Neural cell (in vitro differentiated cells): ENCODE measurements at regions not wholly inside any gene's neighbourhood (a gene's known extent, or its start where the extent isn't known, plus 50 kb on each side); places are given as distances from the start of the nearest gene placed in this dataset.
A peak's percentile ranks its signal among the peaks of the same experiment; 100 is the strongest.

Experiments
- H2AFZ ChIP-seq: fragments of 200-600, 300-800 bp; sonication (generic), shearing (Covaris generic); 2 replicates; pipeline ENCODE4 v1.6.0; 2014; ENCODE audit warnings: low read depth, mild to moderate bottlenecking, antibody characterized with exemption, low read length, moderate library complexity
- H3F3A ChIP-seq: fragments of 200-600 bp; shearing (Covaris generic); 2 replicates; pipeline ENCODE4 v1.6.1; 2016; ENCODE audit warnings: mild to moderate bottlenecking, moderate library complexity, mixed read lengths, antibody characterized with exemption, low read length; ENCODE audit not compliant: insufficient read depth, poor library complexity, severe bottlenecking
- H3K27ac ChIP-seq: fragments of 200-600, 300-800 bp; sonication (generic), shearing (Covaris generic); 2 replicates; pipeline ENCODE4 v1.5.1; 2014; ENCODE audit warnings: mild to moderate bottlenecking, low read length, moderate library complexity
- H3K27me3 ChIP-seq: fragments of 300-800, 200-600 bp; sonication (generic), shearing (Covaris generic); 2 replicates; pipeline ENCODE4 v1.6.0; 2014; ENCODE audit warnings: mild to moderate bottlenecking, low read depth, low read length, moderate library complexity; ENCODE audit not compliant: insufficient read depth
- H3K36me3 ChIP-seq: fragments of 300-800, 200-600 bp; sonication (generic), shearing (Covaris generic); 2 replicates; pipeline ENCODE4 v1.5.1; 2014; ENCODE audit warnings: mild to moderate bottlenecking, antibody characterized with exemption, low read length, moderate library complexity; ENCODE audit not compliant: insufficient read depth
- H3K4me2 ChIP-seq: fragments of 300-800, 200-600 bp; sonication (generic), shearing (Covaris generic); 2 replicates; pipeline ENCODE4 v1.6.0; 2014; ENCODE audit warnings: mild to moderate bottlenecking, low read length
- H3K4me3 ChIP-seq: fragments of 300-800, 200-600 bp; sonication (generic), shearing (Covaris generic); 2 replicates; pipeline ENCODE4 v1.5.1; 2014; ENCODE audit warnings: mild to moderate bottlenecking, low read length, moderate library complexity
- H3K79me2 ChIP-seq: fragments of 200-600 bp; shearing (Covaris generic); replicated peaks from 2 replicates; pipeline ENCODE4 v1.6.0; 2014; ENCODE audit warnings: mild to moderate bottlenecking, low read length, moderate library complexity; ENCODE audit not compliant: insufficient read depth
- H3K9ac ChIP-seq: fragments of 300-800, 200-600 bp; sonication (generic), shearing (Covaris generic); 2 replicates; pipeline ENCODE4 v1.6.1; 2016; ENCODE audit warnings: mild to moderate bottlenecking, low read length, mixed read lengths
- H3K9me2 ChIP-seq: fragments of 200-600 bp; shearing (Covaris generic); 2 replicates; pipeline ENCODE4 v1.6.1; 2016; ENCODE audit warnings: mild to moderate bottlenecking, low read length, mixed read lengths; ENCODE audit not compliant: insufficient read depth
- H3K9me3 ChIP-seq: fragments of 200-600, 300-800 bp; sonication (generic), shearing (Covaris generic); 2 replicates; pipeline ENCODE4 v1.6.1; 2016; ENCODE audit warnings: mild to moderate bottlenecking, mixed run types, low read length, moderate library complexity, mixed read lengths
- H4K20me1 ChIP-seq: fragments of 200-600 bp; shearing (Covaris generic); 2 replicates; pipeline ENCODE4 v1.6.1; 2016; ENCODE audit warnings: mild to moderate bottlenecking, mixed run types; ENCODE audit not compliant: insufficient read depth
- EP300 ChIP-seq: fragments of 450-650 bp; conservative IDR thresholded peaks from 2 replicates; pipeline ENCODE4 v1.6.1; 2014; ENCODE audit warnings: antibody characterized with exemption, mild to moderate bottlenecking, moderate library complexity; ENCODE audit not compliant: poor library complexity, severe bottlenecking
- EZH2 ChIP-seq: fragments of 200-600, 300-800 bp; shearing (Covaris generic), sonication (generic); IDR thresholded peaks from 2 replicates; pipeline ENCODE4 v1.6.1; 2014; ENCODE audit warnings: antibody characterized with exemption, low read length, borderline replicate concordance, mild to moderate bottlenecking; ENCODE audit not compliant: insufficient read depth, poor library complexity, severe bottlenecking
- MXI1 ChIP-seq: fragments of 450-650 bp; conservative IDR thresholded peaks from 2 replicates; pipeline ENCODE4 v1.6.1; 2014; ENCODE audit warnings: antibody characterized with exemption, mild to moderate bottlenecking; ENCODE audit not compliant: poor library complexity, severe bottlenecking
- POLR2AphosphoS5 ChIP-seq: IDR thresholded peaks from 2 replicates; pipeline ENCODE4 v1.6.1; 2012
- RAD21 ChIP-seq: fragments of 450-650 bp; conservative IDR thresholded peaks from 2 replicates; pipeline ENCODE4 v1.6.1; 2014; ENCODE audit warnings: antibody characterized with exemption, mild to moderate bottlenecking, moderate library complexity
- REST ChIP-seq: IDR thresholded peaks from 2 replicates; pipeline ENCODE4 v1.6.1; 2012; ENCODE audit warnings: borderline replicate concordance
- SMC3 ChIP-seq: fragments of 450-650 bp; conservative IDR thresholded peaks from 2 replicates; pipeline ENCODE4 v1.6.1; 2014; ENCODE audit warnings: antibody characterized with exemption, mild to moderate bottlenecking, moderate library complexity; ENCODE audit not compliant: poor library complexity
- TAF1 ChIP-seq: IDR thresholded peaks from 2 replicates; pipeline ENCODE4 v1.6.1; 2012; ENCODE audit warnings: low read depth
- TF ChIP-seq, protein P1 (sequence below): fragments of 450-650 bp; IDR thresholded peaks from 2 replicates; pipeline ENCODE4 v1.5.1; 2014; ENCODE audit warnings: antibody characterized with exemption, mild to moderate bottlenecking, moderate library complexity; ENCODE audit not compliant: poor library complexity, severe bottlenecking

GRCh38 chr1:243917863-243918565 lies 68.0 kb upstream of the AKT3 start:
- Histone ChIP-seq H3K9me3 (no peaks in the 10 kb centered on the region), H3K27ac (no peak overlapping the region)

GRCh38 chr1:243917177-243917862 lies 67.3 kb upstream of the AKT3 start:
- Histone ChIP-seq H3K9me2 (no peaks in the 10 kb centered on the region), H3K36me3 (no peaks in the 10 kb centered on the region), H3K4me2 (peak overlapping the region; percentile 79), H3K4me3 (peak overlapping the region; percentile 73), H2AFZ (peak overlapping the region; percentile 36), H3F3A (peaks cover 7% of the 10 kb centered on the region), H3K27me3 (no peaks in the 10 kb centered on the region), H3K27ac (peak overlapping the region; percentile 28), H3K79me2 (no peaks in the 10 kb centered on the region), H3K9me3 (no peaks in the 10 kb centered on the region), H3K9ac (peak overlapping the region; percentile 66), H4K20me1 (no peaks in the 10 kb centered on the region)
- TF ChIP-seq TAF1 = peak; percentile 57
- TF ChIP-seq EZH2 = no peak
- TF ChIP-seq POLR2AphosphoS5 = no peak
- peak; percentile 26 for TF ChIP-seq RAD21
- peak; percentile 85 for TF ChIP-seq MXI1
- TF ChIP-seq, protein P1, sequence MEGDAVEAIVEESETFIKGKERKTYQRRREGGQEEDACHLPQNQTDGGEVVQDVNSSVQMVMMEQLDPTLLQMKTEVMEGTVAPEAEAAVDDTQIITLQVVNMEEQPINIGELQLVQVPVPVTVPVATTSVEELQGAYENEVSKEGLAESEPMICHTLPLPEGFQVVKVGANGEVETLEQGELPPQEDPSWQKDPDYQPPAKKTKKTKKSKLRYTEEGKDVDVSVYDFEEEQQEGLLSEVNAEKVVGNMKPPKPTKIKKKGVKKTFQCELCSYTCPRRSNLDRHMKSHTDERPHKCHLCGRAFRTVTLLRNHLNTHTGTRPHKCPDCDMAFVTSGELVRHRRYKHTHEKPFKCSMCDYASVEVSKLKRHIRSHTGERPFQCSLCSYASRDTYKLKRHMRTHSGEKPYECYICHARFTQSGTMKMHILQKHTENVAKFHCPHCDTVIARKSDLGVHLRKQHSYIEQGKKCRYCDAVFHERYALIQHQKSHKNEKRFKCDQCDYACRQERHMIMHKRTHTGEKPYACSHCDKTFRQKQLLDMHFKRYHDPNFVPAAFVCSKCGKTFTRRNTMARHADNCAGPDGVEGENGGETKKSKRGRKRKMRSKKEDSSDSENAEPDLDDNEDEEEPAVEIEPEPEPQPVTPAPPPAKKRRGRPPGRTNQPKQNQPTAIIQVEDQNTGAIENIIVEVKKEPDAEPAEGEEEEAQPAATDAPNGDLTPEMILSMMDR = peak; percentile 31
- no peak for TF ChIP-seq REST
- TF ChIP-seq SMC3 = peak; percentile 23
- TF ChIP-seq EP300 = no peak

More at GRCh38 chr1:243917863-243918565, 68.0 kb upstream of the AKT3 start:
- peak overlapping the region; percentile 66 for H3K9ac ChIP-seq
- peak overlapping the region; percentile 73 for H3K4me3 ChIP-seq
- H3K36me3 ChIP-seq = no peaks in the 10 kb centered on the region
- H3K9me2 ChIP-seq = no peaks in the 10 kb centered on the region
- no peaks in the 10 kb centered on the region for H4K20me1 ChIP-seq
- H2AFZ ChIP-seq = peak overlapping the region; percentile 36
- peak overlapping the region; percentile 79 for H3K4me2 ChIP-seq
- TF ChIP-seq RAD21 (no peak), SMC3 (no peak), TAF1 (no peak), MXI1 (no peak)
- TF ChIP-seq, protein P1 = no peak
- peaks cover 7% of the 10 kb centered on the region for H3F3A ChIP-seq
- no peaks in the 10 kb centered on the region for H3K79me2 ChIP-seq
- H3K27me3 ChIP-seq = no peaks in the 10 kb centered on the region
